ENCODE measurements at regions not wholly inside any gene's neighbourhood (a gene's known extent, or its start where the extent isn't known, plus 50 kb on each side); places are given as distances from the start of the nearest gene placed in this dataset.

DNA sequence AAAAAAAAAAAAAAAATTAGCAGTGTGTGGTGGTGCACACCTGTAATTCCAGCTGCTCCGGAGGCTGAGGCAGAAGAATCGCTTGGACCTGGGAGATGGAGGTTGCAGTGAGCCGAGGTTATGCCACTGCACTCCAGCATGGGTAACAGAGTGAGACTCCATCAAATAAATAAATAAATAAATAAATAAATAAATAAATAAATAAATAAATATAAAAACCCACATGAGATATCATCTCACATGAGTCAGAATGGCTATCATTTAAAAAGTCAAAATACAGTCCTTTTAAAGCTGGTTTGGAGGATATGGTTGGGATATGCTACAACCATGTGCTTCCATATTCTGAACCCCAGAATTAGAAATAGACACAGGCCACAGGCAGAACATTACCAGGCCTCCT, 114.3 kb downstream of the WSCD1 start (continued):
- no peak for TF ChIP-seq CEBPB (IDR thresholded peaks at IDR 0.05; ENCODE audit: borderline replicate concordance in 1 of 2, low read depth in 2 of 2, low read length in 2 of 2)

- intact Hi-C loops (cut with micrococcal nuclease; ENCODE audit: unreplicated experiment), result no loop called here
These were observed 108.8 kb downstream of the WSCD1 start for GRCh38 chr17:6179017-6179416.

More at GRCh38 chr17:6179017-6179416, 108.8 kb downstream of the WSCD1 start:
- Histone ChIP-seq H3K79me2 (ENCODE audit: control insufficient read depth, insufficient read depth, low read length) (no peaks in the 10 kb centered on the region), H3K36me3 (ENCODE audit: control insufficient read depth in 2 of 2, insufficient read depth in 2 of 2, low read length in 1 of 2) (no peaks in the 10 kb centered on the region), H3K9ac (ENCODE audit: control insufficient read depth, insufficient read depth, low read length) (no peak overlapping the region), H3K4me2 (ENCODE audit: control insufficient read depth, insufficient read depth) (no peak overlapping the region), H3K9me3 (replicated peaks; ENCODE audit: control insufficient read depth, insufficient read depth, low read length) (no peaks in the 10 kb centered on the region), H3K4me3 (no peak overlapping the region), H2AFZ (ENCODE audit: control insufficient read depth, low read depth, low read length) (no peak overlapping the region), H3K27me3 (replicated peaks in 1 of 2; ENCODE audit: control insufficient read depth in 2 of 2, insufficient read depth in 2 of 2, low read length in 1 of 2) (peaks cover 0 to 2% of the 10 kb centered on the region in 2 experiments; a peak in 2 of 4 replicates), H4K20me1 (ENCODE audit: control insufficient read depth, insufficient read depth) (no peaks in the 10 kb centered on the region), H3K27ac (ENCODE audit: control insufficient read depth, insufficient read depth) (no peak overlapping the region), H3K4me1 (ENCODE audit: control insufficient read depth, insufficient read depth, low read length) (no peaks in the 10 kb centered on the region)
- SMC1A ChIA-PET (ENCODE audit: uncharacterized antibody, unreplicated experiment), result no interaction called here
- DNase-seq (ENCODE audit: low read depth, low spot score), result no peak
- 27% methylated on average over 6 of the region's 6 CpGs for WGBS (ENCODE audit: insufficient coverage, insufficient replicate concordance, low lambda C conversion rate, missing lambda C conversion rate)
- in situ Hi-C loops (cut with MboI), result no loop called here
- RAD21 ChIA-PET (ENCODE audit: unreplicated experiment), result no interaction called here
- FAIRE-seq, result no peak
- TF ChIP-seq KAT2A (conservative IDR thresholded peaks at IDR 0.05; ENCODE audit: control insufficient read depth, low read depth, low read length) (no peak), GABPA (IDR thresholded peaks at IDR 0.05; ENCODE audit: low read depth) (no peak), E2F4 (IDR thresholded peaks at IDR 0.05; ENCODE audit: low read depth, low read length) (no peak), SREBF2 (IDR thresholded peaks at IDR 0.05; ENCODE audit: low read length) (no peak), CHD4 (IDR thresholded peaks at IDR 0.05) (no peak), ZNF687 (IDR thresholded peaks at IDR 0.05) (no peak), CBFB (IDR thresholded peaks at IDR 0.05; ENCODE audit: low read depth) (no peak)
- ATAC-seq, result no peak
- CTCF ChIA-PET, result no interaction called here
- no TSS peak for BruUV-seq (replicated peaks)
- POLR2A ChIA-PET, result no interaction called here
